CD4-positive, alpha-beta T cell treated with Interleukin-1 beta for 1 hour (primary cell): ENCODE measurements at regions not wholly inside any gene's neighbourhood (a gene's known extent, or its start where the extent isn't known, plus 50 kb on each side); places are given as distances from the start of the nearest gene placed in this dataset.

ENCODE experiments used
- DNase-seq, 2 donors: peaks; one replicate each; pipeline ENCODE4 v3.0.0-alpha.2; 2020 to 2022

- no peak for DNase-seq
Measured at GRCh38 chr13:59172076-59172475, 991.7 kb downstream of the DIAPH3 start.

GRCh38 chr13:59176775-59177174 is 987.0 kb downstream of the DIAPH3 start:
- DNase-seq = no peak

GRCh38 chr13:59178344-59178743 is 985.4 kb downstream of the DIAPH3 start:
- DNase-seq = no peak

- no peak for DNase-seq
Measured at GRCh38 chr13:59182241-59182640, 981.5 kb downstream of the DIAPH3 start.

- DNase-seq = no peak
Measured at GRCh38 chr13:59197397-59197796, 966.3 kb downstream of the DIAPH3 start.

GRCh38 chr13:59201841-59202240 is 961.9 kb downstream of the DIAPH3 start:
- DNase-seq = no peak

GRCh38 chr13:59203855-59204254 is 959.9 kb downstream of the DIAPH3 start:
- no peak for DNase-seq

GRCh38 chr13:59205501-59205900 is 958.2 kb downstream of the DIAPH3 start:
- DNase-seq = no peak

GRCh38 chr13:59208405-59209195 is 955.1 kb downstream of the DIAPH3 start:
- no peak for DNase-seq

GRCh38 chr13:59210543-59210942 is 953.2 kb downstream of the DIAPH3 start:
- DNase-seq = no peak

- no peak for DNase-seq
Measured at GRCh38 chr13:59211606-59212005, 952.1 kb downstream of the DIAPH3 start.

- no peak for DNase-seq
Measured at GRCh38 chr13:59229401-59229800, 934.3 kb downstream of the DIAPH3 start.

- DNase-seq = no peak
Measured at GRCh38 chr13:59229861-59230260, 933.9 kb downstream of the DIAPH3 start.

- no peak for DNase-seq
Measured at GRCh38 chr13:59230484-59231264, 933.1 kb downstream of the DIAPH3 start.

- no peak for DNase-seq
Measured at GRCh38 chr13:59236309-59236919, 927.3 kb downstream of the DIAPH3 start.

- no peak for DNase-seq
Measured at GRCh38 chr13:59236944-59237343, 926.8 kb downstream of the DIAPH3 start.

GRCh38 chr13:59247171-59247570 is 916.6 kb downstream of the DIAPH3 start:
- DNase-seq = no peak

- DNase-seq = no peak
Measured at GRCh38 chr13:59250336-59251189, 913.2 kb downstream of the DIAPH3 start.

GRCh38 chr13:59259165-59260000 is 904.3 kb downstream of the DIAPH3 start:
- DNase-seq = no peak

GRCh38 chr13:59261928-59262488 is 901.7 kb downstream of the DIAPH3 start:
- DNase-seq = no peak

GRCh38 chr13:59263531-59263930 is 900.2 kb downstream of the DIAPH3 start:
- no peak for DNase-seq
